Inflammatory macrophage treated with lipopolysaccharide for 4 hours (primary cell): ENCODE measurements at regions not wholly inside any gene's neighbourhood (a gene's known extent, or its start where the extent isn't known, plus 50 kb on each side); places are given as distances from the start of the nearest gene placed in this dataset.
"Not testable (repeated sequence)": the region's sequence is repeated elsewhere in the genome, so short reads cannot be mapped to it uniquely, and the experiment has no call there.

ENCODE experiments used
- DNase-seq: peaks from one replicate; pipeline ENCODE4 v3.0.0-alpha.2; 2020

GRCh38 chrX:151042842-151043241 lies 59.7 kb downstream of the HMGB3 start:
- peak; percentile 85 for DNase-seq

- not testable (repeated sequence) for DNase-seq
Observed at GRCh38 chrX:151066373-151066772, 83.2 kb downstream of the HMGB3 start.

GRCh38 chrX:151073767-151074166 lies 90.6 kb downstream of the HMGB3 start:
- no peak for DNase-seq

GRCh38 chrX:151081016-151081415 lies 95.4 kb upstream of the GPR50 start:
- DNase-seq = no peak

- peak; percentile 49 for DNase-seq
Observed at GRCh38 chrX:151082077-151082948, 94.1 kb upstream of the GPR50 start.

GRCh38 chrX:151084454-151084853 lies 91.9 kb upstream of the GPR50 start:
- DNase-seq = no peak

GRCh38 chrX:151085207-151085606 lies 91.2 kb upstream of the GPR50 start:
- no peak for DNase-seq

- no peak for DNase-seq
Observed at GRCh38 chrX:151088221-151088620, 88.2 kb upstream of the GPR50 start.

GRCh38 chrX:151099001-151099400 lies 77.4 kb upstream of the GPR50 start:
- peak; percentile 18 for DNase-seq

- no peak for DNase-seq
Observed at GRCh38 chrX:151100799-151101198, 75.6 kb upstream of the GPR50 start.

- not testable (repeated sequence) for DNase-seq
Observed at GRCh38 chrX:151113200-151113599, 63.2 kb upstream of the GPR50 start.
